Activated CD8-positive, alpha-beta memory T cell treated with anti-CD3 and anti-CD28 coated beads for 36 hours (primary cell): ENCODE measurements at regions not wholly inside any gene's neighbourhood (a gene's known extent, or its start where the extent isn't known, plus 50 kb on each side); places are given as distances from the start of the nearest gene placed in this dataset.

ENCODE experiments used
- CTCF ChIA-PET: fragments of 350-600 bp; sonication (Branson Sonifier 250); formaldehyde crosslinking; loops from one replicate; lab custom pipeline; 2021; ENCODE audit warnings: antibody characterized with exemption; lab: Charles Lee
- POLR2A ChIA-PET: fragments of 350-600 bp; sonication (Branson Sonifier 250); formaldehyde crosslinking; loops from one replicate; lab custom pipeline; 2021; ENCODE audit warnings: antibody characterized with exemption; lab: Charles Lee

DNA sequence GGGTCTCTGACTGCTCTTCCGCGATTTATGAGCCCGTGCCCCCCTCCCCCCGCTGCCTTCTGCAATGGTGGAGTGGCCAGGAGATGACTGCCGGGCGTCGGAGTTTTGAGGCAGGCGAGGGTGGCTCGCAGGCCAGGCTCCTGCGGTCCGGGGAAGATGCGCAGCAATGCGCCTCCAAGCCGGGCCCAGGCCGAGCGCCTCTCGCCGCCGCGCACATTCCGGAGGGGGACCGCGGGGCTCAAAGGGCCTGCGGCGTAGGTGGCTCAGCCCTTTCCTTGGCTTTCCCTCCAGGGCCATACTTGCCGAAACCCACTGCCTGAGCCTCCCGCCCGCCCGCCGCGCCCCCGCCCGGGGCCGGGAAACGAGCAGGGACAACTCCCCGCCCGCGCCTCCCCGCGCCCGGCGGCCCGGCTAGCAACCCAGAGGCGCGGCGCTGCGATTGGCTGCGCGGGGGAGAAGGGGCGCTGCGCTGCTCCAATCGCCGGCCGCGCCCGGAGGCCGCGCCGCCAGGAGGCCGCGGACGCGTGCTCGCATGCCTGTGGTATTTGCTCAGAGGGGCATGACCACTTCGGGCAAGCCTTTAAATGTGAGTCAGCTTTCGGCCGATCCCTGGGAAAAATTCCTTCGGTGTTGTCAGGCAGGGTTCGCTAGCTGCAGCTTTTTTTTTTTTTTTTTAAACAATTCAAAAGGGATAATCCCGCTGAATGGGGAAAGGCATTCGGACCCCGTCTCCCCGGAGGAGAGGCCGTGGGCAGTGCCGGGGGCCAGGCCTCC is 157.9 kb upstream of the PARP11 start:
- ChIA-PET CTCF (interaction anchor here (0.5 to 1.1 kb wide), 2 partner anchors 18 to 245 kb away, joined by 3 read pairs; no protein-coding TSS in a partner anchor), POLR2A (interaction anchor here (0.6 to 1.0 kb wide), 3 partner anchors 26 to 569 kb away, joined by 3 to 5 read pairs (median 3); no protein-coding TSS in a partner anchor)

DNA sequence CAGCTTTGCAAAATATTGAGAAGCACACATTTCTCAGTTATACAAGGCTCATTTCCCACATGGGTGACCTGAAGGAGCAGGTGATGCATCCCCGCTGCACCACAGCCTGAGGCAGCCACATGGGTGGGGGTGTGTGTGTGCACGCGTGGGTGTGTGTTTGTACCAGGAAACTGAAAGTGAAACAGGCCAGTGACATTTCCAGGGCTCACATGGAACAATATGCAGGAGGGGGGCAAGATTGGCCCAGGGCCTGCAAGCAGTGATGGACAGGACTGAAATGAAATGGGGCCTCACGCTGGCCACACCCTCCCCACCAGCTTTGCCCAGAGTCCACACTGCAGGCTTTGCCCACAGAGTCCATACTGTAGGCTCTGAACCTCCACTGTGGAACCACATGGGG is 154.2 kb upstream of the PARP11 start:
- CTCF ChIA-PET, result no interaction called here
- POLR2A ChIA-PET, result no interaction called here

DNA sequence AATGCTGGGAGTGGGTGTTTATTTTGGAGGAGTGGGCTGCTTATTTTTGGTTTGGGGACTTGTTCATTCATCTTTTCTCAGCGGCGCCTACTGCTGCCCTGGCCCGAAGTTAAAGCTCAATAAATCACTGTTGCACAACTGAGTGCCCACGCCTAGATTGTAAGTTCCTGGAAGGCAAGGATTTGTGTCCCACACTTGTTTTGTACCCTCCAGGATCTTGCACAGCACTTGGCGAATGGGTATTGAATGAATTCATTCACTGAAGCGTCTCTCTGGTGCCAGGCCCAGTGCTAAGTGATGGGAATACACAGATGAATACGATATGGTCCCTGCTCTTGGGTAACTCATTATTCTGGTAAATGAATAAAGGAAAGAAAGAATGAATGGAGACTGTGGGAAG is 153.3 kb upstream of the PARP11 start:
- ChIA-PET POLR2A (interaction anchor here (0.6 kb wide), 1 partner anchor 243 kb away, joined by 3 read pairs; no protein-coding TSS in a partner anchor), CTCF (no interaction called here)

DNA sequence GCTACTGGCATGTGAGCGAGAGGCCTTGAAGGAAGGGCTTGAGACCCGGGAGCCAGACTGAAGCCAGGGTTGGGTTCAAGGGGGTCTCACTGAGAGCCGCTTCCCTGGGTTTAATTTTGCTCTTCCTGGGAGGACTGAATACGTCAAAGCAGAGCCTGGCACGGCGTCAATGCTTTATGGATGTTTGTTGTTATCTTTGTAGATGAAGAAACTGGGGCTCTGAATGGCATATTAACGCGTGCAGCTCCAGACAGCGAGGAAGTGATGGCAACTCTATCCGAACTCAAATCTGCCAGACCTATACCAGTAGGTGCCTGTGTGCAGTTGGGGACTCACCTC is 152.8 kb upstream of the PARP11 start:
- ChIA-PET CTCF (no interaction called here), POLR2A (no interaction called here)

DNA sequence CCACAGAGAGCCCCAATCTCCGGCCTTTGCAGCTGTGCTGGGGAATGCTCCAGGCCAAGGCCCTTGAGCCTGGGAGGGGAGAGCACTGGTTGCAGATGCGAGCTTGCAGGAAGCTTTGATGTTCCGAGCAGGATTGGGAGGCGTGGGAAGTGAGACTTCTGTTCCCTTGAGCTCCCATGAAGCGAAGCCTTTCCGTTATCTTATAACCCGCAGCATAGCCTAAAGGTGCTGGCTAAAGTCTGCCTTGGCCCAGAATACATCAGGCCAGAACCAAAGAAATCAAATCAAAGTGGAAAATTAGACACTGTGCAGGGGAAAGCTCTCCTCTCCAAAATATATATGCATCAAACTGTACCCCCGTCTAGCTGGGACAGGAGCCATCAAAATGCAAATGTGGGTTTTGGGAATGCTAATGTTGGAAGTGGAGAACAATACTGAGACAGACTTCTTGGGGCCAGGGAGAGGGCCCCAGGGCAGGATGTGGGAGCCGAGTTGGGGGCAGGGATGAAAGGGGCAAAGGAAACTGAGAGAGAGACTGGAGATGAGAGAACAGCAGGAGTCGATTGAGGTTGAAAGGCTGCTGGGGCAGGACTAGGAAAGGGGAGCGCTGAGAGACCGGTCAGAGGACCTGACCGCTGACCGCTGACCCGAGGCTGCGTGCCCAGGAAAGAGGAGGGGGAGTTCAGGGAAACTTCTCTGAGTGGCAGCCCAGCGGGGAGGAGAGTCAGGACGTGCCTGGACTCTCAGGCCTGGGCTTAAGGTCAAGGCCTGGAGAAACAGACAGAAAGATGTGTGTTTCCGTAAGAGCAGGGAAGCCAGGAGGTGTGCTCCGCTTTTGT is 152.2 kb upstream of the PARP11 start:
- POLR2A ChIA-PET, result no interaction called here
- CTCF ChIA-PET, result interaction anchor here (0.6 kb wide), 1 partner anchor 14 kb away, joined by 3 read pairs; no protein-coding TSS in a partner anchor

DNA sequence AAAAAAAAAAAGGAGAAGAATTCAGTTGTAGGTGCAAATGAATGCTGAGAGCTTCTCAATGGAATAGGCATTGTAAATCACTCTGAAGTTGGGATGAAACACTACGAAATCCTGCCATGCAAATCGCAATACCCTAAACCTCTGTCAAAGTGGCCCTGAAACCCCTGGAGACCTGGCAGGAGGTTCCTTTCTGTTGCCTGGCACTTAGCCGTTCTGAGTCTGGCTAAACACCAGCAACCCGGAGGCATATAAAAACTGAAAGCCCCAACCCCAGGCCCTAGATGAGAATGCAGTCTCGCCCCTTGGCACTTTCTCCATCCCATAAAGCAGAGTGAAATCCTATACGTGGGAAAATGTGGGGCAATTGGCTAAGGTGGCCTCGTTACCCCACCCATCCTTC is 151.5 kb upstream of the PARP11 start:
- ChIA-PET CTCF (no interaction called here), POLR2A (no interaction called here)

DNA sequence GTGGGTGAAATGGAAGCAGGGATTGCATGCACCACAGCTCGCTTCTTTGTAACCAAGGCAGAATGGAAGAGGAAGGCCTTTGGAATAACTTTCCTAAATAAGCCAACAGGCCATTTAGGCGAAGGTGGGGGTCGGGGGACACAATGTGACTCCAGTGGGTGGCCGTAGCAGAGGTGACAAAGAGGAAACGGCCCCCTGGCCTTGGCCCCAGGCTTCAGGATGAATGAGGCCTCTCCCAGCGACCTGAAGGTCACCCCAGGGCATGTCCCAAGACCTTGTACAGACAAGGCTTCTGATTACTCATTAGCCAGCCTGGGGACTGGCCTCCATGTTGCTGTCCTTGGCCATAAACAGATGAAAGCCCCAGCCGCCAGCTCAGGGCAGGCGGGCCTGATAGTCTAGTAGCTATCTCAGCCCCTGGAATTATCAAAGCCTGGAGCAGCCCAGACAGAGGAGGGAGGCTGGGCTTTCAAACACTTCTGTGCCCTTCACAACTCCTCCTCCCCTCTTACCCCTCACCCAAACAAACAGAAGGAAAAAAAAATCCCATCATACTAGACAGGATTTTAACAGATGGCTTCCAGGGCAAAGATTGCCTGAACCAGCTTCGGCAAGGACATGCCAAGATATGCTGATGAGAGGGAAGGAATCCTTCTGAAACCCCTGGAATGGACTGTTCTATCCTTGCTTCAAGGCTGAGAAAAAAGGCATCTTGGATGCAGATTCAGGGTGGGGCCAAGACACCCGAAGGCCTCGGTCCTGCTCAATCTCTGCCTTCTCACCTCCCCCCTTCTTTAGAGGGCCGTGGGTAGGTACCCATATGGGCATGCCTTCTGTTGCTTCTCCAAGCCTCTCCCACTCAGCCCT is 142.3 kb upstream of the PARP11 start:
- ChIA-PET CTCF (no interaction called here), POLR2A (no interaction called here)

DNA sequence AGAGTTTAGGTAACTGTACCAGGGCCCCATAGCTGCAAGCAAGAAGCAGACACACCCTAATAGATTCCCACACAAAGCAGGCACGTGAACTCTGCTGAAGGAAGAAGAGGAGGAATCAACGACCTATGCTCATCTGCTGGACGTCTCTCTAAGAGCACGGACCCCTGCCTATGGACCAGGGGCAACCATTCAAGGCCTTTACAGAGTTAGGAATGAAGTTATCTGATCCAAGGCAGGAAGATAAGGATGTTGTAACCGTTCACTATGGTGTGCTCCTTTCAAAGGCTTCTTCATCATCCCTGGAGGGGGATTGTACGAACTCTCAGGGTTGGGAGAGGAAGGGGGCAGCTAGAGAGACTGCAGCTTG is 141.6 kb upstream of the PARP11 start:
- ChIA-PET POLR2A (no interaction called here), CTCF (no interaction called here)

DNA sequence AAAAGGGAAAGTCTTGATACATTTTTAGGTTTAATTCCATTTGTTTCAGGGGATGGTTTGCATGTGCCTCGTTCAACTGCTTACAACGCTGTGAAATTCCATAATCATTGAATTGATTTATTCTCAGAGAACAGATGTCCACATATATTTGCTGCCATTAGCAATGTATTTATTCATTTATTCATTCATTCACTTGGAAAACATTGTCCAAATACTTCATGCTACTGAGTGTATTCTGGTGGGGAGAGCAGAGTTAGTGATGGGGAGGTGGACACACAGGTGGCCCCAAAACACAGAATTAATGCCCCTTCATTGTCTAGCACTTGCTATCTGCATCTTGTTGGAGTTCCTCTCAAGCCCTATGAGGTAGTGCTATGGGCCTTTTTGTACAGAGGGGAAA is 141.2 kb upstream of the PARP11 start:
- CTCF ChIA-PET, result no interaction called here
- POLR2A ChIA-PET, result no interaction called here

DNA sequence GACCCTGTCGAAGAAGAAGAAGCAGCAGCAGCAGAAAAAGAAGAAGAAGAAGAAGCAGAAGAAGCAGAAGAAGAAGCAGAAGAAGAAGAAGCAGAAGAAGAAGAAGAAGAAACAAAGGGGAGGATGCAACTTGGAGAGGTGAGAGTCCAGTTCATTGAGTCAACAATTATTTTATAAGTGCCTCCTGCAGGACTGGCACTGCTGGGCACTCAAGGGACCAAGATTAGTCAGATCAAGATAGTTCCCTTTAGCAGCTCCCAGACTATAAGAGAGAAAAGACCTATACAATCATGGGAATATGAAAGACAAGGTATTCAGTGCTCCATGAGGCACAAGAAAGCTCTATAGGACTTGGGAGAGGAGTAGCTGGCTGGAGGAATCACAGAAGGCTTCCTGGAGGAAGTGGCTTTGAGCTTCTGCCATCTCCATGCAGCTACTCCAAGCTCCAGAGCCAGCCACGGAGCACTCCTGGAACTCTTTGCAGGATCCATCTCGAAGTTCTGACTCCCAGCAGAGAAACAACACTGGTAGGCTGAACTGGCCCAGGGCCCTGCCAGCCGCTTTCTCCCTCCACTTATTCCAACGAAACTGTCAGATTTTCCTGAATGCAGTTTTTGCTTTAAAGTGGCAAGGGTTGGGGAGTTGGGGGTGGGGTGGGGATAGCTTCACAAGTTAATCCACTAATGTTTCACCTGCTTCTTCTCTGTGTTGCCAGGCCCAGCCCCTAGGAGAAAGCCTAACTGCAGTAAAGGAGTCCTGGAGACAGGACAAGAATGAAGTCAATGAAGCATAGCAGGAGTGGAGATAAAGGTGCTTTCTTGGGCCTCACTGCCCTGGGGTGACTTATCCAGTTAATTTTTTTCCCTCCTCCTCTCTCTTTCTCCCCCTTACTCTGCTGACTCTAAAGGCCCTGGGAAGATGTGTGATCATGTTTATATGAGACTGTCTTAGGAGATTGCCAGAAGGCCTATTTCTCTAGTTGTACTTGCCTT is 140.1 kb upstream of the PARP11 start:
- ChIA-PET POLR2A (no interaction called here), CTCF (interaction anchor here (2.0 kb wide), 1 partner anchor 263 kb away, joined by 4 read pairs; no protein-coding TSS in a partner anchor)

DNA sequence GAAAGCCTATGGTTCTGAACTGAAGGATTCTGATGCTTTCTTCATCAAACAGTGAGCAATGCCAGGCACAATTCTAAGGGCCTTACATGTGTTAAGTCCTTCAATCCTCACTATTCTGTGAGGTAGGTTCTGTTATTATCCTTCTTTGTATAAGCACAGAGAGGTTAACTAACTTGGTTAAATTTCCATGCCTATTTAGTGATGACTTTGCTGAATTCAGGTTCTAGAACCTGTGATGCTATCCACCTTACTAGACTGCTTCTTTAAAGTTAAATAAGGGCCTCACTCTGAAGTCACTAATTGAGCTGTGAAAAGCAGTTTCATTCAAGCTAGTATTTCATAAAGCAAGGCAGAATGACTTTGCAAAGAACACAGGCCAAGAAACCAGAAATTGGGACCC is 138.9 kb upstream of the PARP11 start:
- CTCF ChIA-PET, result interaction anchor here (2.0 kb wide), 1 partner anchor 265 kb away, joined by 4 read pairs; no protein-coding TSS in a partner anchor
- POLR2A ChIA-PET, result no interaction called here

DNA sequence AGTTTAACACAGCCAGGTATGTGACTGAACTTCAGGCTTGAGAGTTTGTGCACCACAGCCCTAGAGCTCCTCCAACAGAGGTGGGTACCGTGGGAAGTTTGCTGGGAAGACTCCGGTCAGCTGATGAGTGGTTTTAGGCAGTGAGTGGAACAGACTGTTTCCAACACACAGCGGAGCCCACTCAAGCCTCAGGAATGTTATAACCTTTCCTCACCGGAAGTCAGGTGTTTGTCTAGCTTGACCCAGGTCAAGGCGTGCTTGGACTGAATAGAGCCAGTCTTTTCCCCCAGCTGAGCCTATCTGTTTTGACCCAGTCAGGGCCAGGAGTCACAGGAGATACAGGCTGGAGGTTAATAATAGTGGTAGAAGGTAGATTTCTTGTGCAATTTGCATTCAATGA is 138.4 kb upstream of the PARP11 start:
- POLR2A ChIA-PET, result no interaction called here
- CTCF ChIA-PET, result interaction anchor here (0.7 to 2.0 kb wide), 2 partner anchors 14 to 265 kb away, joined by 3 to 4 read pairs; no protein-coding TSS in a partner anchor

DNA sequence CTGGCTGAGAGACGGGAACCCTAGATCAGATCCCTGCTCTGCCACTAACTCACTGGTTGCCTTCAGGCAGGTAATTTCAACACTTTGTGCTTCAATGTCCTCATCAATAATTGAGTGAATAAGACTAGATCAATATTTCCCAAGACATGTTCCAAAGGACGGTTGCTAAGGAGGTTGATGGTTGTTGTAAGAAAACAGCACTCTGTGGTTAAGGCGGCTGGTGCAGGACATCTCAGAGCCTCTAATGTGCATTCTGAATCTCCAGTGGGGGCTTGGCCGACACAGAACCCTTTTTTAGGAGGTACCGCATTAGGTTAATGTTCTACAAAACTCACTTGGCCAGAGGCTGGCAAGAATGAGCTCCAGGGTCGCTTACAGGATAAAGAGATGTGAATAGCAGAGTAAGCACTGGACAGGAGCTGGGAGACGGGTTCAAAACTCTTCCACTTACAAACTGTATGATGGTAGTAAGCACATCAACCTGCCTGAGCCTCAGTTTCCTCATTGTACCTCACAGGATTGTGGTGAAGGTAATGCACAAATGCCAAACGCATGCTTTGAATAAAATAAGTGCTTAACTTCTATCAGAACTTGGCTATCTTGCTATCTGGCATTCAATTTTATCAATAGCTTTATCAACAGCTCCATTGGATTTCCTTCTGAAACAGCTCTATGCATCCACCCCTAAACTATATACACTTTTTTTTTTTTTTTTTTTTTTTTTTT is 136.9 kb upstream of the PARP11 start:
- ChIA-PET POLR2A (no interaction called here), CTCF (no interaction called here)

DNA sequence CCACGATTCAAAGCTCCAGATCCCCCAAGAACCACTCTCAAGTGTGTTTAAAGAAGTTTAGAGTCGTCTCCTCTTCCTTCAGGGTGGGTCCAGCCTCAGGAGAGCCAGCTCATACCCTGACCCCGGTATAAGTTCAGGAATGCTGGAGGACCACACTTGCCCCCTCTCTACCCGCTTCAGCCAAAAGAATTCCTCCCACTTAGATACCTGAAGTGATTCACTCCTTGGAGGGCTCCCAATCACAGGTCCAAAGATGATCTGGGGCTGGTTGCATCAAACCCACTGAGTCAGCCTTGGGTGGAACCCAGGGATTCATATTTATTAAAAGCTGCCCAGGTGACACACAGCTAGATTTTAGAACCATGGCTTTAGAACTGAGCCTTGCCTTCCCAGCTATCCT is 133.5 kb upstream of the PARP11 start:
- ChIA-PET POLR2A (no interaction called here), CTCF (interaction anchor here (1.4 kb wide), 1 partner anchor 78 kb away, joined by 3 read pairs; no protein-coding TSS in a partner anchor)

DNA sequence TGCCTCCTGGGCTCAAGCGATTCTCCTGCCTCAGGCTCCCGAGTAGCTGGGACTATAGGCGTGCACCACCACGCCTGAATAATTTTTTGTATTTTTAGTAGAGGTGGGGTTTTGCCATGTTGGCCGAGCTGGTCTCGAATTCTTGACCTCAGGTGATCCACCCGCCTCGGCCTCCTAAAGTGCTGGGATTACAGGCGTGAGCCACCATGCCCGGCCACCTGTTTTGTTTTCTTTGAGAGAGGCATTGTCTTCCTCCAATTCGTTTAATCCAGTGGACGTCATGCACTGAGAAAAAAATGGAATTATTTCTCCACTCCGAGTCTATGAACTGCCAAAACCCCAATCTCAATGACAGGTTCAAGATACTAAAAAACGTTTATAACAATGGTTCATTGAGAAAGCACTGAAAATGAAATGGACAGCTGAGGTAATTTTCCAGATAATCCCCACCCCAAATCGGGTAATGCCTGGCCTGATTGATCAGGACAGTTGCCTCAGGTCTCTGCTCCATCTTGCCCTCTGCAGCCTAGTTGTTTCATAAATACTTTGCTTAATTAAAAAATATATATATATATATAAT is 132.7 kb upstream of the PARP11 start:
- ChIA-PET POLR2A (no interaction called here), CTCF (interaction anchor here (1.3 kb wide), 1 partner anchor 14 kb away, joined by 3 read pairs; no protein-coding TSS in a partner anchor)

DNA sequence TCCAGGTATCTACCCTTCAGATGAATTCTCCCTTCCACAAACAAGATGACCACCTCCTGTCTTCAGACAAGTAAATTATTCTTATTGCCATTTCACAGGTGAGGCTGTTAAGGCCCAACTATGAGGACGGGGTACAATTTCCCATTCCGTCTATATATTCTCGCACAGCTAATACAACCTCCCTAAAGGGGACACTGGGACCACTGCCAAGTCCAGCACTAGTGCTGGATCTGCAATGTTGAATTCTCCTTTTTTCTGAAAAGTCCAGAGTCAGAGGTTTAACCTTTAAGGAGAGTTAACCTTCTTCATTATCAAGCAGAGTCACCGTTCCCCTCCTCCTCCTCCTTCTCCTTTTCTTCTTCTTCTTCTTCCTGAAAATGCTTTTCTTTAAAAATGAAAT is 130.4 kb upstream of the PARP11 start:
- POLR2A ChIA-PET, result no interaction called here
- CTCF ChIA-PET, result no interaction called here

DNA sequence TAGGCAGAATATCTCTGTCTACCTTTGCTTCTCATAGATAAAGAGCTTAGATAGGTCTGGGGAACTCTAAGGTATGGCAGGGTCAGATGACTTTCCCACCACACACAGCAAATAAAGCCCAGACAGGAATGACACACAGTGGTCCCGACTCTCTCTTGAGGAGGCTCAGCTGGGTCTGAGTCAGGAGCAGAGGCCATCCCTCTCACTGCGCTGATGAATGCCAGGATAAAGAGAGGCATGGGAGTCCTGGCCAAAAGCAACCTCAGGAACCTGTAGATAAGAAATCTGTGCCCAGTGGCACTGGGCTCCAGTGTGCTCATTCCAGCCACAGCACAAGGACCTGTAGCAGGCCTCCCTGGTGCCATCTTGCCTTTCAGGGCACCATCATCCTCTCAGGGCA is 129.4 kb upstream of the PARP11 start:
- CTCF ChIA-PET, result no interaction called here

More for the DNA sequence above, 129.4 kb upstream of the PARP11 start:
- POLR2A ChIA-PET, result no interaction called here
